Kidney (tissue), 13 donors: ENCODE measurements at regions not wholly inside any gene's neighbourhood (a gene's known extent, or its start where the extent isn't known, plus 50 kb on each side); places are given as distances from the start of the nearest gene placed in this dataset.

Source experiments
- DNase-seq, 5 donors: peaks; one replicate each; pipeline ENCODE4 v3.0.0-alpha.2; 2013 to 2020
- FAIRE-seq: peaks from 2 replicates; lab custom pipeline; 2012; peaks lifted over from hg19 to GRCh38; lab: Jason Lieb, UNC
- H3K27ac ChIP-seq, 2 donors: one replicate each; pipeline ENCODE4 v1.7.0; 2013; ENCODE audit warnings: low read depth in 2 of 2, low read length in 2 of 2, inconsistent platforms in 1 of 2
- H3K27me3 ChIP-seq: one replicate; pipeline ENCODE4 v1.7.1; 2013; ENCODE audit warnings: low read length, inconsistent platforms; ENCODE audit not compliant: control insufficient read depth, insufficient read depth
- H3K36me3 ChIP-seq, 3 donors: one replicate each; pipeline versions ENCODE4 v1.7.0 to v1.7.1; 2013; ENCODE audit warnings: low read length in 3 of 3, control low read depth in 1 of 3, inconsistent platforms in 1 of 3; ENCODE audit not compliant: insufficient read depth in 3 of 3, control insufficient read depth in 2 of 3
- H3K4me1 ChIP-seq, 3 donors: one replicate each; pipeline versions ENCODE4 v1.7.0 to v1.7.1; 2013; ENCODE audit warnings: low read length in 3 of 3, inconsistent platforms in 1 of 3, low read depth in 1 of 3; ENCODE audit not compliant: control insufficient read depth in 2 of 3, insufficient read depth in 2 of 3
- H3K4me3 ChIP-seq, 3 donors: one replicate each; pipeline versions ENCODE4 v1.7.0 to v1.8.1; 2013; ENCODE audit warnings: low read length in 3 of 3, control low read depth in 1 of 3, inconsistent platforms in 1 of 3
- H3K9ac ChIP-seq, 3 donors: one replicate each; pipeline versions ENCODE4 v1.7.0 to v1.7.1; 2013; ENCODE audit warnings: low read length in 3 of 3, control low read depth in 1 of 3, inconsistent platforms in 1 of 3
- H3K9me3 ChIP-seq, 3 donors: one replicate each; pipeline versions ENCODE4 v1.7.0 to v1.7.1; 2013; ENCODE audit warnings: low read length in 3 of 3, control low read depth in 1 of 3, inconsistent platforms in 1 of 3; ENCODE audit not compliant: control insufficient read depth in 2 of 3, insufficient read depth in 1 of 3
- CTCF ChIP-seq: IDR thresholded peaks from 3 replicates; pipeline ENCODE4 v1.5.1; 2012; ENCODE audit warnings: mild to moderate bottlenecking, moderate library complexity, borderline replicate concordance; ENCODE audit not compliant: insufficient read depth; ENCODE audit errors: extremely low read depth
- intact Hi-C: fragments of 100-400 bp; cut with DNase I; formaldehyde crosslinking; loops from one replicate; pipeline ENCODE4 v1.11.1; 2022
- donor health status: control.
- donor health status: control.
- donor health status: control.
- donor health status: control.
- donor health status: control.
- donor health status: DM: yes; HTN: yes; CAD: no.
- donor health status: Normal renal cell carcinoma (clear cell type).

GRCh38 chr18:56019156-56019555 lies 431.2 kb upstream of the TCF4 start:
- Histone ChIP-seq H3K4me1 (no peaks in the 10 kb centered on the region), H3K27me3 (no peaks in the 10 kb centered on the region), H3K27ac (no peak overlapping the region), H3K4me3 (no peak overlapping the region), H3K9me3 (no peaks in the 10 kb centered on the region), H3K9ac (no peak overlapping the region), H3K36me3 (no peaks in the 10 kb centered on the region)
- intact Hi-C loops, result no loop called here
- no peak for FAIRE-seq
- no peak for DNase-seq
- TF ChIP-seq CTCF, result no peak

- DNase-seq (no peak), FAIRE-seq (no peak)
- no peak overlapping the region for H3K4me3 ChIP-seq
- no peak overlapping the region for H3K27ac ChIP-seq
- no peaks in the 10 kb centered on the region for H3K9me3 ChIP-seq
- intact Hi-C loops, result no loop called here
- H3K4me1 ChIP-seq, result no peaks in the 10 kb centered on the region
- no peaks in the 10 kb centered on the region for H3K27me3 ChIP-seq
- no peaks in the 10 kb centered on the region for H3K36me3 ChIP-seq
- H3K9ac ChIP-seq, result no peak overlapping the region
- TF ChIP-seq CTCF, result no peak
Measured at GRCh38 chr18:56009411-56009810, 421.4 kb upstream of the TCF4 start.

- DNase-seq, result no peak
- TF ChIP-seq CTCF, result no peak
- Histone ChIP-seq H3K4me3 (no peak overlapping the region), H3K9me3 (no peaks in the 10 kb centered on the region), H3K9ac (no peak overlapping the region), H3K27ac (no peak overlapping the region), H3K36me3 (no peaks in the 10 kb centered on the region), H3K27me3 (no peaks in the 10 kb centered on the region), H3K4me1 (no peaks in the 10 kb centered on the region)
- intact Hi-C loops, result no loop called here
- no peak for FAIRE-seq
Measured at GRCh38 chr18:56003720-56004088, 415.7 kb upstream of the TCF4 start.

- FAIRE-seq (no peak), DNase-seq (no peak)
- Histone ChIP-seq H3K27ac (no peak overlapping the region), H3K4me1 (no peaks in the 10 kb centered on the region), H3K9me3 (no peaks in the 10 kb centered on the region), H3K4me3 (no peak overlapping the region), H3K36me3 (no peaks in the 10 kb centered on the region), H3K27me3 (no peaks in the 10 kb centered on the region), H3K9ac (no peak overlapping the region)
- intact Hi-C loops, result no loop called here
- no peak for TF ChIP-seq CTCF
Measured at GRCh38 chr18:56003009-56003719, 415.2 kb upstream of the TCF4 start.
